C4-2B (cell line): ENCODE measurements at regions not wholly inside any gene's neighbourhood (a gene's known extent, or its start where the extent isn't known, plus 50 kb on each side); places are given as distances from the start of the nearest gene placed in this dataset.

Experiments
- CTCF ChIP-seq: fragments of 450-650 bp; conservative IDR thresholded peaks from 2 replicates; pipeline ENCODE4 v1.5.1; 2017; ENCODE audit warnings: mild to moderate bottlenecking
- ZFX ChIP-seq: fragments of 450-650 bp; IDR thresholded peaks from 2 replicates; pipeline ENCODE4 v1.6.1; 2017

- no peak for TF ChIP-seq CTCF
- TF ChIP-seq ZFX = no peak
Observed at GRCh38 chr3:104437131-104437750, 929.5 kb upstream of the ALCAM start.
